ENCODE measurements at regions not wholly inside any gene's neighbourhood (a gene's known extent, or its start where the extent isn't known, plus 50 kb on each side); places are given as distances from the start of the nearest gene placed in this dataset.
"Not testable (repeated sequence)": the region's sequence is repeated elsewhere in the genome, so short reads cannot be mapped to it uniquely, and the experiment has no call there.

DNA sequence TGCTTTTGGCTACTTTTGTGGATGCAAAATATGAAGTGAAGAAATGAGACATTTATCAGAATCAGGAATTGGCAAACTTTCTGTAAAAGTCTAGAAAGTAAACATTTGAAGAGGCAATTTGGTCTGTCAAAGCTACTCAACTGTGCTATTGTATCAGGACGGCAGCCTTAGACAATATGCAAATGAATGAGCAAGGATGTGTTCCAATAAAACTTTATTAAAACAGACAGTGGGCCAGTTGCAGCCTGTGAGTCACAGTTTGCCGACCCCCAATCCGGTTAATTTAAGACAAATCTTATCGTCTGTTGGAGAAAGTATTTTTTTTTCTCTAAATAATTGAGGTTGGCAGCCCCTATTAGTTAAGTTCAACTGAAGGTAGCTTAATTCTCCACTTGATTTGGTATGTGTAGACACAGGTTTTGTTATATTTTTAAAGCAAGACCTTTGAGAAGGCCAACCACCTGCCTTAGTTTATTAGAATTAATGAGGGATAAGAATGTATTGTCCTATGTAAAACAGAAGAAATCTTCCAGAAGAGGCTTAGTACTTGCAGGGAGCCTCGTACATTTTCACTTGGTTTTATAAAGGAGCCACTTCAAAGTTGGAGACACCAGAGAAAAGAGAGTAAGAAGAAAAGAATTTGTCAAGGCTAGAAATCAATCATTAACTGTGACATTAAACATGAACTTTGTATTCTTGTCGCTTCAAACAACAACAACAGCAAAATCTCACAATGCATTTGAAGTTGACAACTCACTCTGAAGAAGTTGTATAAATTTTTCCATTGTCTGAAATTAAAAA, 81.6 kb upstream of the FAT1 start:
- no peak for DNase-seq (ENCODE audit: low spot score in 2 of 2)
- no peaks in the 10 kb centered on the region for H3K36me3 ChIP-seq
- intact Hi-C loops (cut with DNase I), result no loop called here
- TF ChIP-seq, protein P1, sequence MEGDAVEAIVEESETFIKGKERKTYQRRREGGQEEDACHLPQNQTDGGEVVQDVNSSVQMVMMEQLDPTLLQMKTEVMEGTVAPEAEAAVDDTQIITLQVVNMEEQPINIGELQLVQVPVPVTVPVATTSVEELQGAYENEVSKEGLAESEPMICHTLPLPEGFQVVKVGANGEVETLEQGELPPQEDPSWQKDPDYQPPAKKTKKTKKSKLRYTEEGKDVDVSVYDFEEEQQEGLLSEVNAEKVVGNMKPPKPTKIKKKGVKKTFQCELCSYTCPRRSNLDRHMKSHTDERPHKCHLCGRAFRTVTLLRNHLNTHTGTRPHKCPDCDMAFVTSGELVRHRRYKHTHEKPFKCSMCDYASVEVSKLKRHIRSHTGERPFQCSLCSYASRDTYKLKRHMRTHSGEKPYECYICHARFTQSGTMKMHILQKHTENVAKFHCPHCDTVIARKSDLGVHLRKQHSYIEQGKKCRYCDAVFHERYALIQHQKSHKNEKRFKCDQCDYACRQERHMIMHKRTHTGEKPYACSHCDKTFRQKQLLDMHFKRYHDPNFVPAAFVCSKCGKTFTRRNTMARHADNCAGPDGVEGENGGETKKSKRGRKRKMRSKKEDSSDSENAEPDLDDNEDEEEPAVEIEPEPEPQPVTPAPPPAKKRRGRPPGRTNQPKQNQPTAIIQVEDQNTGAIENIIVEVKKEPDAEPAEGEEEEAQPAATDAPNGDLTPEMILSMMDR (IDR thresholded peaks at IDR 0.05), result no peak
- H3K4me1 ChIP-seq, result no peaks in the 10 kb centered on the region
- H3K27me3 ChIP-seq, result no peaks in the 10 kb centered on the region
- no peaks in the 10 kb centered on the region for H3K9me3 ChIP-seq
- H3K4me3 ChIP-seq, result no peak overlapping the region
- no peak overlapping the region for H3K27ac ChIP-seq

DNA sequence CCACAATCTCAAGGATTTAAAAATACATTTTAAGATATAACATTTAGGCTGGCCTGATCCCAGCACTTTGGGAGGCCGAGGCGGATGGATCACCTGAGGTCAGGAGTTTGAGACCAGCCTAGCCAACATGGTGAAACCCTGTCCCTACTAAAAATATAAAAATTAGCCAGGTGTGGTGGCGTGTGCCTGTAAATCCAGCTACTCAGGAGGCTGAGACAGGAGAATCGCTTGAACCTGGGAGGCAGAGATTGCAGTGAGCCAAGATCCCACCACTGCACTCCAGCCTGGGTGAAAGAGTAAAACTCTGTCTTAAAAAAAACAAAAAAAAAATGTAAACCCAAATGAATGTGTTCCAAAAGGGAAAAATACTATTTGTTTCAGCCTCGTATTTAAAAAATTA, 82.3 kb upstream of the FAT1 start:
- H3K4me3 ChIP-seq; H3K27ac ChIP-seq; H3K9me3 ChIP-seq; H3K36me3 ChIP-seq; H3K4me1 ChIP-seq; DNase-seq (ENCODE audit: low spot score in 2 of 2); H3K27me3 ChIP-seq; intact Hi-C loops (cut with DNase I): not testable (repeated sequence)

DNA sequence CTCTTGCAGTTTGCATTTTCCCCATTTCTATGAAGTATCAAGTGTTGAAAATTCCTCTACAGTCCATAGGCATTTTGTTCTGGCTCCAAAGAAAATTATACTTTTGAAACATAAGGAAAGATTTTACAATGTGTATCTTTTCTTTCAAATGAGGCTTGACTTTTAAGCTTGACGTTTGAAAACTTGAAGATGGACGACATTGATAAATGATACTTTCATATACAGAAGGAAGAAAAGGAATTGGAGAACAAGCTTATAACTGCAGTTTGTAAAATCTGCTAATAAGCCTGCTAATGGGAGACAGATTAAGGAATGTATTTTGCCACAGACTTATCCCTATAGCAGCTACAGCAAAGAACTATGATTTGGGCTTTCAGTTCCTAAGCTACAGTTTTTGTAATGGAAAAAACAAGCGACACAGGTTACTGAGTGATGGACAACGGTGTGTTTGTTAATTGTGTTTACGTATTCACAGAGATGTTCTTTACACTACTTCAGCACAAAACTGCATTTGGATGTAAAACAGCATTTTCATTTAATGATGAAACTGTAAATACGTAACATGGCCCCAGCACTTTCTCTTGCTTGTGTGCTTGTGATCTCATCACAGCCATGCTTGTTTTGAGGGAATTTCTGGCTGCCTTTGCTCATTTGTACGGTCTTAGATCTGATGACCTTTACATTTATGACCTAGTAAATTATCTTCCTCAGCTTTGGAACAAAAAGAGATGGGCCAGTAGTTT, 83.2 kb upstream of the FAT1 start:
- no peaks in the 10 kb centered on the region for H3K9me3 ChIP-seq
- H3K4me1 ChIP-seq, result no peaks in the 10 kb centered on the region
- no peaks in the 10 kb centered on the region for H3K27me3 ChIP-seq
- DNase-seq (ENCODE audit: low spot score in 2 of 2), result no peak
- H3K27ac ChIP-seq, result no peak overlapping the region
- no peaks in the 10 kb centered on the region for H3K36me3 ChIP-seq
- intact Hi-C loops (cut with DNase I), result no loop called here
- no peak overlapping the region for H3K4me3 ChIP-seq
- TF ChIP-seq, protein P1 (IDR thresholded peaks at IDR 0.05), result no peak

DNA sequence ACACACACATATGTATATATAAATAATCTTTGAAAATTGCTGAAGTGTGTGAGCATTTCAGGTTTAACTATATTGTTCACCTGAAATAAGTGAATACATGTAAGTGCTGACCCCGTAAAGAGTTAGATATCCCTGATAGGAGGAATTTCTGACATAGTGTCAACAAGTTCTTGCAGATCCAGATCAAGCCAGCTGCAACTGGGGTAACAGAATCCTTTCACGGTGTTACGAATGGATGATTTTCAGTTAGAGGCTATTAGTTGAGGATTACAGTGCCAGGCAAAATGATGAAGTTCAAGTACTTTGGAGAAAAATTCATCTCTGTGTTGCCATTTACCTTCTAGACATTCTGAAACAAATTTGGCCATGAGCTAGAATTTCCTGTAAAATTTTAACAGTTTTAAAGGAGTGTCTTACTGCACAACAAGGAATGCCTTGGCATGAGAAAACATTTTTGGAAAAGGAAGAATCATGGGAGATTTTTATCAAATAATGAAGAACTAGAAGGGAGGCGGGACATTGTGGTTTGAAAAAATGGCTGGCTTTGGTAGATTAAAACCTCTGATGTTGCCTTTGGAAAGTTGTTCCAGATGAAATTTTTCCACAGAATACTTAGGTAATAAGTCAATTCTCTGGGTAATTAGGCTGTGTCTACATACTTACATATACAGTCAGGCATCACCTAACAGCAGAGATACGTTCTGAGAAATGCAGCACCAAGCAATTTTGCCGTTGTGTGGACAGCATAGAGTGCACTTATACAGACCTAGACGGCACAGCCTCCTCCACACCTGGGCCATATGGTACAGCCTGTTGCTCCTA, 84.4 kb upstream of the FAT1 start:
- no peak overlapping the region for H3K27ac ChIP-seq
- TF ChIP-seq, protein P1 (IDR thresholded peaks at IDR 0.05), result no peak
- intact Hi-C loops (cut with DNase I), result no loop called here
- no peaks in the 10 kb centered on the region for H3K4me1 ChIP-seq
- DNase-seq (ENCODE audit: low spot score in 2 of 2), result no peak
- H3K4me3 ChIP-seq, result no peak overlapping the region
- H3K27me3 ChIP-seq, result no peaks in the 10 kb centered on the region
- no peaks in the 10 kb centered on the region for H3K36me3 ChIP-seq
- H3K9me3 ChIP-seq, result no peaks in the 10 kb centered on the region

DNA sequence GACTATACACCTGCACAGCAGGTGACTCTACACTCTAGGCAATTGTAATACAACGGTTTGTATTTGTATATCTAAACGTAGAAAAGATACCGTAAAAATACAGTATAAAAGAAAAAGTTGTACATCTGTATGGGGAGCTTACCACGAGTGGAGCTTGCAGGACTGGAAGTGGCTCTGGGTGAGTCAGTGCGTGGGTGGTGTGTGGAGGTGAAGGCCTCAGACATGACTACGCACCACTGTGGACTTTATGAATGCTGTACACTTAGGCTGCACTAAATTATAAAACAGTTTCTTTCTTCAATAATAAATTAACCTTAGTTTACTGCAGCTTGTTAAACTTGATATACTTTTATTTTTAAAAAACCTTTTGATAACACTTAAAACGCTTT, 85.0 kb upstream of the FAT1 start:
- H3K9me3 ChIP-seq, result no peaks in the 10 kb centered on the region
- TF ChIP-seq, protein P1 (IDR thresholded peaks at IDR 0.05), result no peak
- intact Hi-C loops (cut with DNase I), result no loop called here
- H3K36me3 ChIP-seq, result no peaks in the 10 kb centered on the region
- no peak overlapping the region for H3K27ac ChIP-seq
- H3K4me3 ChIP-seq, result no peak overlapping the region
- H3K4me1 ChIP-seq, result no peaks in the 10 kb centered on the region
- DNase-seq (ENCODE audit: low spot score in 2 of 2), result no peak
- H3K27me3 ChIP-seq, result no peaks in the 10 kb centered on the region

DNA sequence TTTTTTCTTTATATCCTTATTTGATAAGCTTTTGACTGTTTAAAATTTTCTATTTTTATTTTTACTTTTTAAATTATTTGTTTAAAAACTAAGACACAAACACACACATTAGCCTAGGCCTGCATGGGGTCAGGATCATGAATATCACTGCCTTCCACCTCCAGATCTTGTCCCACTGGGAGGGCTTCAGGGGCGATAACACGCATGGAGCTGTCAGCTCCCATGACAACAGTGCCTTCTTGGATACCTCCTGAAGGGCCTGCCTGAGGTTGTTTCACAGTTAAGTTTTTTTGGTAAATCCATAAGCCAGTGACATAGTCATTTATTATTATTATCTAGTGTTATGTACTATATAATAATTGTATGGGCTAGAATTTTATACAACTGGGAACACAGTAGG, 85.4 kb upstream of the FAT1 start:
- H3K36me3 ChIP-seq, result no peaks in the 10 kb centered on the region

More for the DNA sequence above, 85.4 kb upstream of the FAT1 start:
- Histone ChIP-seq H3K9me3 (no peaks in the 10 kb centered on the region), H3K4me1 (no peaks in the 10 kb centered on the region), H3K27ac (no peak overlapping the region), H3K27me3 (no peaks in the 10 kb centered on the region), H3K4me3 (no peak overlapping the region)
- intact Hi-C loops (cut with DNase I), result no loop called here
- DNase-seq (ENCODE audit: low spot score in 2 of 2), result no peak
- TF ChIP-seq, protein P1 (IDR thresholded peaks at IDR 0.05), result no peak

All from ascending aorta (tissue), 2 donors.